HL-60 (cell line): ENCODE measurements at regions not wholly inside any gene's neighbourhood (a gene's known extent, or its start where the extent isn't known, plus 50 kb on each side); places are given as distances from the start of the nearest gene placed in this dataset.

Experiments
- DNase-seq, 2 experiments: peaks; one replicate each; pipeline ENCODE4 v3.0.0-alpha.2; 2010 to 2020; ENCODE audit warnings: low read depth in 1 of 2, low spot score in 1 of 2
- H3K27ac ChIP-seq: fragments of 250-450 bp; sonication (Bioruptor Pico); replicated peaks from 2 replicates; pipeline ENCODE4 v1.5.1; 2020; ENCODE audit warnings: mild to moderate bottlenecking, moderate library complexity
- H3K27me3 ChIP-seq: fragments of 250-450 bp; sonication (Bioruptor Pico); 2 replicates; pipeline ENCODE4 v1.5.1; 2021; ENCODE audit warnings: mild to moderate bottlenecking, moderate library complexity; ENCODE audit not compliant: insufficient read depth, poor library complexity, severe bottlenecking
- H3K4me3 ChIP-seq: replicated peaks from 2 replicates; pipeline ENCODE4 v1.5.1; 2011; ENCODE audit warnings: mild to moderate bottlenecking, control low read depth, low read length; ENCODE audit not compliant: insufficient read depth
- GABPA ChIP-seq: IDR thresholded peaks from 2 replicates; pipeline ENCODE4 v1.6.1; 2012; ENCODE audit warnings: low read depth
- POLR2AphosphoS5 ChIP-seq: IDR thresholded peaks from 2 replicates; pipeline ENCODE4 v1.6.1; 2012; ENCODE audit warnings: low read depth
- SPI1 ChIP-seq: IDR thresholded peaks from 2 replicates; pipeline ENCODE4 v1.6.1; 2012; ENCODE audit warnings: low read depth, mild to moderate bottlenecking, borderline replicate concordance
- TF ChIP-seq, protein P1 (sequence below): IDR thresholded peaks from one replicate; pipeline ENCODE4 v1.5.1; 2011; ENCODE audit warnings: low read length, control low read depth, inconsistent platforms; ENCODE audit not compliant: insufficient read depth
- TF ChIP-seq, protein P2 (sequence below): IDR thresholded peaks from 2 replicates; pipeline ENCODE4 v1.6.1; 2012; ENCODE audit warnings: low read depth; ENCODE audit not compliant: insufficient replicate concordance

DNA sequence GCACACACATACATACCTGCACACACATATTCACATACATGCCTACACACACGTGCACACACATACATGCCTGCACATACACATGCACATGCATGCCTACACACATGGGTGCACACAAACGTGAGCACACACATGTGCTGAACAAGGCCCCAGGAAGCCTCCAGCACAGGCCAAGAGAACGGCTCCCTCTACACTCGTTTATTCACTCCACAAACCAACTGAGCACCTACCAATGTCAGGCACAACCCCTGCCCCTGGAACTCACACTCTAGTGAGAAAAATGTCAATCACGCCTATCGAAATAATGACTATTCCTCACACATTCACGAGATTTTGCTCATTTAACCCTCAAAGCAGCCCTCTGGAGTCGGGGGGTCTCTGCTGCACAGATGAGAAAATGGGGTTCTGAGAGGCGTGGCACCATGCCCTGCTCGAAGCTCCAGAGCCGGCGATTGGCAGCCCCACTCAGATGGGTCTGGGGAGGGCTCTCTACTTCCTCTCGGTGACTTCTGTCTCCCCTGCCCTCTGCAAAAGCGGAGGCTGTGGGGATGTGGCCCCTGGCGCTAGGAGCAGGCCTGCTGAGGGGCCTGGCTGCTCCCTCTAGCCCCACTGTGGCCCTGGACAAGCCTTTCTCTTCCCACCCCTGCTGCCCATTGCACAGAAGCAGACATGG, 90.2 kb upstream of the RUNX3 start:
- DNase-seq: peak in 1 of 2 experiments; percentile 70
- H3K27ac ChIP-seq: peak overlapping the region; percentile 87
- H3K4me3 ChIP-seq: no peak overlapping the region
- TF ChIP-seq, protein P1, sequence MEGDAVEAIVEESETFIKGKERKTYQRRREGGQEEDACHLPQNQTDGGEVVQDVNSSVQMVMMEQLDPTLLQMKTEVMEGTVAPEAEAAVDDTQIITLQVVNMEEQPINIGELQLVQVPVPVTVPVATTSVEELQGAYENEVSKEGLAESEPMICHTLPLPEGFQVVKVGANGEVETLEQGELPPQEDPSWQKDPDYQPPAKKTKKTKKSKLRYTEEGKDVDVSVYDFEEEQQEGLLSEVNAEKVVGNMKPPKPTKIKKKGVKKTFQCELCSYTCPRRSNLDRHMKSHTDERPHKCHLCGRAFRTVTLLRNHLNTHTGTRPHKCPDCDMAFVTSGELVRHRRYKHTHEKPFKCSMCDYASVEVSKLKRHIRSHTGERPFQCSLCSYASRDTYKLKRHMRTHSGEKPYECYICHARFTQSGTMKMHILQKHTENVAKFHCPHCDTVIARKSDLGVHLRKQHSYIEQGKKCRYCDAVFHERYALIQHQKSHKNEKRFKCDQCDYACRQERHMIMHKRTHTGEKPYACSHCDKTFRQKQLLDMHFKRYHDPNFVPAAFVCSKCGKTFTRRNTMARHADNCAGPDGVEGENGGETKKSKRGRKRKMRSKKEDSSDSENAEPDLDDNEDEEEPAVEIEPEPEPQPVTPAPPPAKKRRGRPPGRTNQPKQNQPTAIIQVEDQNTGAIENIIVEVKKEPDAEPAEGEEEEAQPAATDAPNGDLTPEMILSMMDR: no peak
- TF ChIP-seq SPI1: peak; percentile 65; the same call in 1 of the 2 replicates
- no peaks in the 10 kb centered on the region for H3K27me3 ChIP-seq

DNA sequence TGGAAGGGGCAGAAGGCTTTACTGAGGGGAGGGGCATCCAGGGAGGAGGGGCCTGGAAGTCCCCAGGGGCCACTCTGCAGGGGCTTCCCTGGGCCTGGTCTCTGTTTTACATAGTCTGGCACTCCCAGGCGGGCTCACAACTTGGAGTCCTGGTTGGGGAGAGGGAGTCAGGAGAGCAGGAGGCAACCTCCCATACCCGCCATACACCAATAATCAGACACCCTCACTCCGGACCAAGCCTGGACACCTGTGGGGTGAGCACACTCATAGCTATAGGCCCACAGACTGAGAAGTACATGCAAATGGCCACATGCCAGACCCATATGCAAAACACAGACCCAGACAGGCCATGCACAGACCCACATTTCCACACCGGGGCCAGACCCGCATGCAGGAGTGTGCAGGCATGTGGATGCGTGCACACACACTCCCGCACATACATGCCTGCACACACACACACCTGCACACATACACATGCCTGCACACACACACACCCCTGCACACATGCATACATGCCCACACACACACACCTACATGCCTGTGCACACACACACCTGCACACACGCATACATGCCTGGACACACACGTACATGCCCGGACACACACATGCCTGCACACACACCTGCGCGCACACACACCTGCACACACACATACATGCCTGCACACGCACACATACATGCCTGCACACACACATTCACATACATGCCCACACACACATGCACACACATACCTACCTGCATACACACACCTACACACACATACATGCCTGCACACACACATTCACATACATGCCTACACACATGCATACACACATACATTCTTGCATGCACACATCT, 89.5 kb upstream of the RUNX3 start:
- no peak for DNase-seq
- no peak for TF ChIP-seq POLR2AphosphoS5
- TF ChIP-seq, protein P2, sequence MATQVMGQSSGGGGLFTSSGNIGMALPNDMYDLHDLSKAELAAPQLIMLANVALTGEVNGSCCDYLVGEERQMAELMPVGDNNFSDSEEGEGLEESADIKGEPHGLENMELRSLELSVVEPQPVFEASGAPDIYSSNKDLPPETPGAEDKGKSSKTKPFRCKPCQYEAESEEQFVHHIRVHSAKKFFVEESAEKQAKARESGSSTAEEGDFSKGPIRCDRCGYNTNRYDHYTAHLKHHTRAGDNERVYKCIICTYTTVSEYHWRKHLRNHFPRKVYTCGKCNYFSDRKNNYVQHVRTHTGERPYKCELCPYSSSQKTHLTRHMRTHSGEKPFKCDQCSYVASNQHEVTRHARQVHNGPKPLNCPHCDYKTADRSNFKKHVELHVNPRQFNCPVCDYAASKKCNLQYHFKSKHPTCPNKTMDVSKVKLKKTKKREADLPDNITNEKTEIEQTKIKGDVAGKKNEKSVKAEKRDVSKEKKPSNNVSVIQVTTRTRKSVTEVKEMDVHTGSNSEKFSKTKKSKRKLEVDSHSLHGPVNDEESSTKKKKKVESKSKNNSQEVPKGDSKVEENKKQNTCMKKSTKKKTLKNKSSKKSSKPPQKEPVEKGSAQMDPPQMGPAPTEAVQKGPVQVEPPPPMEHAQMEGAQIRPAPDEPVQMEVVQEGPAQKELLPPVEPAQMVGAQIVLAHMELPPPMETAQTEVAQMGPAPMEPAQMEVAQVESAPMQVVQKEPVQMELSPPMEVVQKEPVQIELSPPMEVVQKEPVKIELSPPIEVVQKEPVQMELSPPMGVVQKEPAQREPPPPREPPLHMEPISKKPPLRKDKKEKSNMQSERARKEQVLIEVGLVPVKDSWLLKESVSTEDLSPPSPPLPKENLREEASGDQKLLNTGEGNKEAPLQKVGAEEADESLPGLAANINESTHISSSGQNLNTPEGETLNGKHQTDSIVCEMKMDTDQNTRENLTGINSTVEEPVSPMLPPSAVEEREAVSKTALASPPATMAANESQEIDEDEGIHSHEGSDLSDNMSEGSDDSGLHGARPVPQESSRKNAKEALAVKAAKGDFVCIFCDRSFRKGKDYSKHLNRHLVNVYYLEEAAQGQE: no peak
- no peak for TF ChIP-seq GABPA
- no peak for TF ChIP-seq SPI1
- TF ChIP-seq, protein P1: no peak
- no peak overlapping the region; the same call in 1 of the 2 replicates for H3K27ac ChIP-seq
- H3K4me3 ChIP-seq: no peak overlapping the region
- no peaks in the 10 kb centered on the region for H3K27me3 ChIP-seq

DNA sequence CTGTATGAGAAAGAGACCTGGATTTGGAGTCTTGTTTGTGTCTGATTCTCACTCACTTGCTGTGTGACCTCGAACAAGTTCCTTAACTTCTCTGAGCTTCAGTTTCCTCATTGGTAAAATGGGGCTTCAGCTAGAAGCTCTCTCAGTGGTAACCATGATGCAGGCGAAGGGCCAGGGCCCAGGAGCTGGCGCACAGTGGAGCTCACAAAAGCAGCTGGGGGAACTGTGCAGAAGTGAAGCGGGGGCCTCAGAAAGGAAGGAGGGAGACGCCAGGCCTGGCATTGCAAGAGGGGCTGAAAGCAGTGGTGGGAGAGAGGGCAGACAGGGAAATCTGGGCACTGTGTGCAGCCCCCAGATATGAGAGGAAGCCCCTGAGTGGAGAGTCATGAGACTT, 88.9 kb upstream of the RUNX3 start:
- no peak for DNase-seq
- Histone ChIP-seq H3K4me3 (no peak overlapping the region), H3K27me3 (no peaks in the 10 kb centered on the region), H3K27ac (no peak overlapping the region)
- TF ChIP-seq GABPA (no peak), POLR2AphosphoS5 (no peak), SPI1 (no peak)
- TF ChIP-seq, protein P1: no peak
- TF ChIP-seq, protein P2: no peak
